ENCODE measurements at regions not wholly inside any gene's neighbourhood (a gene's known extent, or its start where the extent isn't known, plus 50 kb on each side); places are given as distances from the start of the nearest gene placed in this dataset.

DNA sequence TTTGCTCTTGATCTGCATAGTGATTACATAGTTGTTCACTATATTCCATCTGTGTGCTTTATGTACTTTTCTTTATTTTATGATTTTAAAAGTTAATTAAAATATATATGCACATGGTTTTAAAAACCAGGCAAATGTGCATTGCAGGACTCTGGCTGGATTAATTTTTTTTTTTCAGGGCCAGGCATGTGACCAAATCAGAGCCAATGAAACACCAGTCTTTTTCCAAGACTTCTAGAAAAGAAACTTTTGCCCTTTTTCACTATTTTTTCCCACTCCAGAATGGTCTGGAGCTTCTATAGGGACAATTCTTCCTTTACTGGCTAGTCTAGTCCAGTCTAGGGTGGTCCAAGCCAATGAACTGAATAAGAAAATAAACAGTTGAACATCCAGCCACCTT lies 198.1 kb upstream of the FBXO11 start:
- Histone ChIP-seq H3K27me3 (ENCODE audit: insufficient read depth, low read length) (no peaks in the 10 kb centered on the region), H3K36me3 (ENCODE audit: insufficient read depth, low read length) (no peaks in the 10 kb centered on the region), H3K4me1 (ENCODE audit: control insufficient read depth, insufficient read depth, low read length, unreplicated experiment) (peaks cover 17% of the 10 kb centered on the region), H3K79me2 (ENCODE audit: control insufficient read depth, insufficient read depth, low read length, unreplicated experiment) (no peaks in the 10 kb centered on the region), H2AFZ (ENCODE audit: low read length, unreplicated experiment) (peak overlapping the region; percentile 24), H3K27ac (ENCODE audit: low read depth, low read length) (no peak overlapping the region), H3K4me3 (ENCODE audit: low read depth, low read length) (no peak overlapping the region)

- Histone ChIP-seq H3K79me2 (ENCODE audit: control insufficient read depth, insufficient read depth, low read length, unreplicated experiment) (no peaks in the 10 kb centered on the region), H3K27me3 (ENCODE audit: insufficient read depth, low read length) (no peaks in the 10 kb centered on the region), H3K4me1 (ENCODE audit: control insufficient read depth, insufficient read depth, low read length, unreplicated experiment) (peaks cover 23% of the 10 kb centered on the region), H3K27ac (ENCODE audit: low read depth, low read length) (peak overlapping the region; percentile 89), H3K4me3 (ENCODE audit: low read depth, low read length) (no peak overlapping the region), H2AFZ (ENCODE audit: low read length, unreplicated experiment) (peak overlapping the region; percentile 26), H3K36me3 (ENCODE audit: insufficient read depth, low read length) (no peaks in the 10 kb centered on the region)
These were observed 199.6 kb upstream of the FBXO11 start for GRCh38 chr2:48105848-48106247.

DNA sequence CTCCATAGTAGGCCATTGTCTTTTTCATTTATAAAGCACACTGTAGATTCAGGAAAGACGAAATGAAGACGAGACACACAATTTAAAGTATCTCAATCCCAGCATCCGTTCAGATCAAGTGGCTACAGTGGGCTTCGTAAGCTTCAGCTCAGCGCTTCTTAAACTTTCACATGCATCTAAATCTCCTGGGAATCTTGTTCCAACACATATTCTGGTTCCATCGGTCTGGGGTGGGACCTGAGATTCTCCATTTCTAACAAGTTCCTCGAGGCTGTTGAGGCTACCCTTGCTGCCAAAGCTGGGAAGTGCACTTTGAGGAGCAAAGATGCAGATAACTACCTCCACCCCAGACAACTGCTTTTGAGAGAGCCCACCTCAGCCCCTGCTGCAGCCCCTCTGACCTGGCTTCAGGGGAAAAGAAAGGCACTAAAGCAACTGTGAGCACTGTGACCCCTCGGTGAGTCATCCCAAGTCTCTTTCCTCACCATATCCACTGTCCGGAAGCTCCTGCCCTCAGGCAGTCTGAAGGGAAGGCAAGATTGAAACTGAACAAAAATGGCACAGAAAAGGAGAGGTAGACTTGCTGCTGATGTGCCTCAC lies 201.1 kb upstream of the FBXO11 start:
- Histone ChIP-seq H2AFZ (ENCODE audit: low read length, unreplicated experiment) (peak overlapping the region; percentile 4), H3K4me1 (ENCODE audit: control insufficient read depth, insufficient read depth, low read length, unreplicated experiment) (peaks cover 23% of the 10 kb centered on the region), H3K27ac (ENCODE audit: low read depth, low read length) (peak overlapping the region; percentile 89), H3K4me3 (ENCODE audit: low read depth, low read length) (0 out of 2 replicates have a peak overlapping the region, but pooled peaks have one; percentile 5), H3K27me3 (ENCODE audit: insufficient read depth, low read length) (no peaks in the 10 kb centered on the region), H3K79me2 (ENCODE audit: control insufficient read depth, insufficient read depth, low read length, unreplicated experiment) (no peaks in the 10 kb centered on the region), H3K36me3 (ENCODE audit: insufficient read depth, low read length) (no peaks in the 10 kb centered on the region)

- Histone ChIP-seq H3K4me1 (ENCODE audit: control insufficient read depth, insufficient read depth, low read length, unreplicated experiment) (peaks cover 24% of the 10 kb centered on the region), H3K27me3 (ENCODE audit: insufficient read depth, low read length) (no peaks in the 10 kb centered on the region), H3K79me2 (ENCODE audit: control insufficient read depth, insufficient read depth, low read length, unreplicated experiment) (no peaks in the 10 kb centered on the region), H3K4me3 (ENCODE audit: low read depth, low read length) (no peak overlapping the region), H3K27ac (ENCODE audit: low read depth, low read length) (no peak overlapping the region; the same call in 1 of the 2 replicates), H2AFZ (ENCODE audit: low read length, unreplicated experiment) (no peak overlapping the region), H3K36me3 (ENCODE audit: insufficient read depth, low read length) (no peaks in the 10 kb centered on the region)
These were observed 202.2 kb upstream of the FBXO11 start for GRCh38 chr2:48108455-48108854.

DNA sequence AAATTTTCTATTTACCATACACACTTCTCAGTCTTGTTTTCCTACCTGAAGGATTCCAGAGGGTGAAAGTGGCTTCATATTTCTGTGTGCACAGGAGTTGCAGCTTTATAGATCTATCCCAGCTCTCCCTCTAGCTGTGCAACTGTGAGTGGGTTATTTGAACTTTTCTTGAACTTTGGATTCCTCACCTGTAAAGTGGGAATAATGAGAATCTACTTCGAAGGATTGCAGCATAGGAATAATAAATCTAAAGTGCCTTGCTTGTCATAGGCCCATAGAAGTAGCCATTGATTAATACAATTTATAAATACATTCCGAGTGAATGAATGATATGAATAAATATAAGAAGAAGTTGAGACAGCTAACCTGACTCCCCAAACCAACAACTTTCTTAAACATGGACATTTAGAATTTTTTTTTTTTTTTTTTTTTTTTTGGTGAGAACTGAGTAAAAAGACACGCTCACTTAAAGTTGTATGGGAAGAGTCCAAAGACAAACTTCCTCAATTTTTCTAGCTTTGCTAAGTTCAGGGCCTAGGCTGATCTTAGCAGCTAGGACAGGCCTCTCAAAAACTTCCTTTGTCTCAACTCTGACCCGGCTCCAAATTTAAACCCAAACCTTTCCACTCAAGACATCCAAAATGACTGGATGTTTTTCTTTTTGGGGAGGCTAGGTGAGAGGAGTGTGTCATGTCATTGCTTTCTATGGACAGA lies 203.3 kb upstream of the FBXO11 start:
- Histone ChIP-seq H3K36me3 (ENCODE audit: insufficient read depth, low read length) (no peaks in the 10 kb centered on the region), H3K4me3 (ENCODE audit: low read depth, low read length) (no peak overlapping the region), H2AFZ (ENCODE audit: low read length, unreplicated experiment) (no peak overlapping the region), H3K27me3 (ENCODE audit: insufficient read depth, low read length) (no peaks in the 10 kb centered on the region), H3K79me2 (ENCODE audit: control insufficient read depth, insufficient read depth, low read length, unreplicated experiment) (no peaks in the 10 kb centered on the region), H3K27ac (ENCODE audit: low read depth, low read length) (no peak overlapping the region), H3K4me1 (ENCODE audit: control insufficient read depth, insufficient read depth, low read length, unreplicated experiment) (peaks cover 35% of the 10 kb centered on the region)

- Histone ChIP-seq H3K27ac (ENCODE audit: low read depth, low read length) (peak overlapping the region; percentile 57; the same call in 1 of the 2 replicates), H3K36me3 (ENCODE audit: insufficient read depth, low read length) (no peaks in the 10 kb centered on the region), H2AFZ (ENCODE audit: low read length, unreplicated experiment) (peak overlapping the region; percentile 87), H3K4me3 (ENCODE audit: low read depth, low read length) (no peak overlapping the region; the same call in 1 of the 2 replicates), H3K79me2 (ENCODE audit: control insufficient read depth, insufficient read depth, low read length, unreplicated experiment) (no peaks in the 10 kb centered on the region), H3K27me3 (ENCODE audit: insufficient read depth, low read length) (no peaks in the 10 kb centered on the region), H3K4me1 (ENCODE audit: control insufficient read depth, insufficient read depth, low read length, unreplicated experiment) (peaks cover 38% of the 10 kb centered on the region)
These were observed 204.0 kb upstream of the FOXN2 start for GRCh38 chr2:48110492-48110891.

GRCh38 chr2:48112911-48113680 lies 201.4 kb upstream of the FOXN2 start:
- Histone ChIP-seq H3K4me3 (ENCODE audit: low read depth, low read length) (no peak overlapping the region), H3K4me1 (ENCODE audit: control insufficient read depth, insufficient read depth, low read length, unreplicated experiment) (peaks cover 21% of the 10 kb centered on the region), H3K36me3 (ENCODE audit: insufficient read depth, low read length) (no peaks in the 10 kb centered on the region), H2AFZ (ENCODE audit: low read length, unreplicated experiment) (no peak overlapping the region), H3K27ac (ENCODE audit: low read depth, low read length) (peak overlapping the region; percentile 36; the same call in 1 of the 2 replicates), H3K27me3 (ENCODE audit: insufficient read depth, low read length) (no peaks in the 10 kb centered on the region), H3K79me2 (ENCODE audit: control insufficient read depth, insufficient read depth, low read length, unreplicated experiment) (no peaks in the 10 kb centered on the region)

- H3K36me3 ChIP-seq (ENCODE audit: insufficient read depth, low read length) = no peaks in the 10 kb centered on the region
- no peak overlapping the region for H3K4me3 ChIP-seq (ENCODE audit: low read depth, low read length)
- peak overlapping the region; percentile 36; the same call in 1 of the 2 replicates for H3K27ac ChIP-seq (ENCODE audit: low read depth, low read length)
- no peaks in the 10 kb centered on the region for H3K27me3 ChIP-seq (ENCODE audit: insufficient read depth, low read length)
- H3K4me1 ChIP-seq (ENCODE audit: control insufficient read depth, insufficient read depth, low read length, unreplicated experiment) = peaks cover 21% of the 10 kb centered on the region
- H2AFZ ChIP-seq (ENCODE audit: low read length, unreplicated experiment) = peak overlapping the region; percentile 43
- H3K79me2 ChIP-seq (ENCODE audit: control insufficient read depth, insufficient read depth, low read length, unreplicated experiment) = no peaks in the 10 kb centered on the region
These were observed 200.7 kb upstream of the FOXN2 start for GRCh38 chr2:48113767-48114166.

DNA sequence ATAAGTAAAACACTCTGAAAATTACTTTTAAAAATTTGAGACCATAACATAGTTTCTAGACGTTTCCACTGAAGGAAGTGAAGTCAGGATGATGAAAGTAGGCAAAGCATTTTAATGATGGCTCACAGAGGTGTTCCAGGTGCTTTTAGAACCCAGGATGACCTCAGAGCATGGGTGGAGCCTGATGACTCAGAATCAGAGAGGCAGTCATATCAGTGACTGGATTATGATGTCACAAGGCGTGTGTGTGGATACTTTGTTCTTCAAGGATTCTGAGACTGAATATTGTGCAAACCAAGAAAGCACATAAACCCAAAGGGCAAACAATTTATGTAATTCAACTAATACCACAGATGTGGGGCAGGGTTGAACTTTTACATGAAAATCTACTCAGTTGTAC lies 200.2 kb upstream of the FOXN2 start:
- H2AFZ ChIP-seq (ENCODE audit: low read length, unreplicated experiment) = peak overlapping the region; percentile 39

GRCh38 chr2:48116497-48116896 lies 198.0 kb upstream of the FOXN2 start:
- Histone ChIP-seq H2AFZ (ENCODE audit: low read length, unreplicated experiment) (no peak overlapping the region), H3K36me3 (ENCODE audit: insufficient read depth, low read length) (no peaks in the 10 kb centered on the region), H3K4me1 (ENCODE audit: control insufficient read depth, insufficient read depth, low read length, unreplicated experiment) (peaks cover 22% of the 10 kb centered on the region), H3K27ac (ENCODE audit: low read depth, low read length) (no peak overlapping the region), H3K79me2 (ENCODE audit: control insufficient read depth, insufficient read depth, low read length, unreplicated experiment) (no peaks in the 10 kb centered on the region), H3K27me3 (ENCODE audit: insufficient read depth, low read length) (no peaks in the 10 kb centered on the region), H3K4me3 (ENCODE audit: low read depth, low read length) (no peak overlapping the region)

More for the DNA sequence above, 200.2 kb upstream of the FOXN2 start:
- Histone ChIP-seq H3K79me2 (ENCODE audit: control insufficient read depth, insufficient read depth, low read length, unreplicated experiment) (no peaks in the 10 kb centered on the region), H3K27me3 (ENCODE audit: insufficient read depth, low read length) (no peaks in the 10 kb centered on the region), H3K36me3 (ENCODE audit: insufficient read depth, low read length) (no peaks in the 10 kb centered on the region), H3K4me1 (ENCODE audit: control insufficient read depth, insufficient read depth, low read length, unreplicated experiment) (peaks cover 21% of the 10 kb centered on the region), H3K27ac (ENCODE audit: low read depth, low read length) (peak overlapping the region; percentile 36; the same call in 1 of the 2 replicates), H3K4me3 (ENCODE audit: low read depth, low read length) (no peak overlapping the region)

Data from ACC112 (cell line).